Liver (tissue), 8 donors: ENCODE measurements at regions not wholly inside any gene's neighbourhood (a gene's known extent, or its start where the extent isn't known, plus 50 kb on each side); places are given as distances from the start of the nearest gene placed in this dataset.

Source experiments
- DNase-seq: peaks from one replicate; pipeline ENCODE4 v3.0.0-alpha.2; 2017; ENCODE audit warnings: low spot score
- H3K27ac ChIP-seq, 2 donors: one replicate each; pipeline ENCODE4 v1.7.0; 2013; ENCODE audit warnings: inconsistent platforms in 2 of 2, low read length in 2 of 2, control low read depth in 1 of 2, low read depth in 1 of 2, mild to moderate bottlenecking in 1 of 2
- H3K27me3 ChIP-seq, 4 donors: one replicate each; pipeline versions ENCODE4 v1.6.1 to v1.7.0; 2013; ENCODE audit warnings: low read length in 3 of 4, inconsistent platforms in 1 of 4, mild to moderate bottlenecking in 1 of 4, moderate library complexity in 1 of 4; ENCODE audit not compliant: control insufficient read depth in 4 of 4, insufficient read depth in 4 of 4
- H3K36me3 ChIP-seq, 4 donors: one replicate each; pipeline versions ENCODE4 v1.6.1 to v1.7.0; 2013; ENCODE audit warnings: low read length in 3 of 4, mild to moderate bottlenecking in 3 of 4, low read depth in 1 of 4, moderate library complexity in 1 of 4; ENCODE audit not compliant: control insufficient read depth in 4 of 4, insufficient read depth in 3 of 4
- H3K4me1 ChIP-seq, 4 donors: one replicate each; pipeline versions ENCODE4 v1.6.1 to v1.7.0; 2013; ENCODE audit warnings: low read length in 3 of 4, mild to moderate bottlenecking in 3 of 4, moderate library complexity in 1 of 4; ENCODE audit not compliant: control insufficient read depth in 4 of 4, insufficient read depth in 4 of 4
- H3K4me3 ChIP-seq, 3 donors: one replicate each; pipeline versions ENCODE4 v1.6.1 to v1.7.0; 2013; ENCODE audit warnings: low read length in 3 of 3, control low read depth in 1 of 3, low read depth in 1 of 3, mild to moderate bottlenecking in 1 of 3
- H3K9ac ChIP-seq, 2 donors: one replicate each; pipeline ENCODE4 v1.7.0; 2013; ENCODE audit warnings: low read length in 2 of 2, mild to moderate bottlenecking in 2 of 2, moderate library complexity in 2 of 2, control low read depth in 1 of 2, low read depth in 1 of 2
- H3K9me3 ChIP-seq, 4 donors: one replicate each; pipeline versions ENCODE4 v1.6.1 to v1.7.0; 2013; ENCODE audit warnings: low read length in 3 of 4; ENCODE audit not compliant: control insufficient read depth in 4 of 4
- EGR1 ChIP-seq, 2 donors: IDR thresholded peaks; 2 replicates each; pipeline ENCODE4 v1.6.1; 2016 to 2018; ENCODE audit warnings: antibody characterized with exemption in 2 of 2, low read depth in 2 of 2
- FOXA1 ChIP-seq: IDR thresholded peaks from 2 replicates; pipeline ENCODE4 v1.6.1; 2016; ENCODE audit warnings: antibody characterized with exemption
- FOXA2 ChIP-seq: IDR thresholded peaks from 2 replicates; pipeline ENCODE4 v1.6.1; 2016; ENCODE audit warnings: antibody characterized with exemption
- GABPA ChIP-seq, 2 donors: IDR thresholded peaks in 1 of 2; conservative IDR thresholded peaks in 1 of 2; 2 replicates each; pipeline ENCODE4 v1.6.1; 2016; ENCODE audit warnings: antibody characterized with exemption in 2 of 2, mild to moderate bottlenecking in 1 of 2, moderate library complexity in 1 of 2
- HNF4A ChIP-seq, 2 donors: conservative IDR thresholded peaks; 2 replicates each; pipeline ENCODE4 v1.6.1; 2016; ENCODE audit warnings: antibody characterized with exemption in 2 of 2, mild to moderate bottlenecking in 2 of 2
- HNF4G ChIP-seq: IDR thresholded peaks from 2 replicates; pipeline ENCODE4 v1.6.1; 2016; ENCODE audit warnings: antibody characterized with exemption
- JUND ChIP-seq, 2 donors: IDR thresholded peaks; 2 replicates each; pipeline ENCODE4 v1.6.1; 2016; ENCODE audit warnings: antibody characterized with exemption in 2 of 2
- NR2F2 ChIP-seq: IDR thresholded peaks from 2 replicates; pipeline ENCODE4 v1.6.1; 2016; ENCODE audit warnings: antibody characterized with exemption
- RAD21 ChIP-seq, 2 donors: IDR thresholded peaks; 2 replicates each; pipeline ENCODE4 v1.6.1; 2016; ENCODE audit warnings: antibody characterized with exemption in 2 of 2, mild to moderate bottlenecking in 2 of 2
- RXRA ChIP-seq, 2 donors: IDR thresholded peaks; 2 replicates each; pipeline ENCODE4 v1.6.1; 2017 to 2018; ENCODE audit warnings: antibody characterized with exemption in 2 of 2, mild to moderate bottlenecking in 1 of 2
- SP1 ChIP-seq: IDR thresholded peaks from 2 replicates; pipeline ENCODE4 v1.6.1; 2018; ENCODE audit warnings: antibody characterized with exemption, mild to moderate bottlenecking
- TAF1 ChIP-seq: conservative IDR thresholded peaks from 2 replicates; pipeline ENCODE4 v1.6.1; 2016; ENCODE audit warnings: antibody characterized with exemption, mild to moderate bottlenecking
- YY1 ChIP-seq: IDR thresholded peaks from 2 replicates; pipeline ENCODE4 v1.6.1; 2016; ENCODE audit warnings: antibody characterized with exemption, mild to moderate bottlenecking
- WGBS: extraction: QIAGEN DNeasy Blood & Tissue Kit; methylation state at CpG from one replicate; pipeline ENCODE4 v1.1.7; 2013; 5-methylcytosine and 5-hydroxymethylcytosine counted together
- TF ChIP-seq, protein P1 (sequence below): IDR thresholded peaks from 2 replicates; pipeline ENCODE4 v1.6.1; 2016; ENCODE audit warnings: antibody characterized with exemption
- TF ChIP-seq, protein P2 (sequence below): IDR thresholded peaks from 2 replicates; pipeline ENCODE4 v1.6.1; 2016; ENCODE audit warnings: antibody characterized with exemption
- TF ChIP-seq, protein P3 (sequence below): IDR thresholded peaks from 2 replicates; pipeline ENCODE4 v1.6.1; 2016; ENCODE audit warnings: antibody characterized with exemption
- TF ChIP-seq, protein P4 (sequence below): IDR thresholded peaks from 2 replicates; pipeline ENCODE4 v1.6.1; 2016; ENCODE audit warnings: antibody characterized with exemption, mild to moderate bottlenecking
- TF ChIP-seq, protein P5 (sequence below): fragments of 150-350 bp; IDR thresholded peaks from 2 replicates; pipeline ENCODE4 v1.5.1; 2017; ENCODE audit warnings: improper control_type of control experiment, low read depth, low read length; ENCODE audit not compliant: missing input control
- donor health status: healthy.
- donor health status: healthy.
- donor health status: healthy.
- donor health status: healthy.
- donor health status: healthy.

DNA sequence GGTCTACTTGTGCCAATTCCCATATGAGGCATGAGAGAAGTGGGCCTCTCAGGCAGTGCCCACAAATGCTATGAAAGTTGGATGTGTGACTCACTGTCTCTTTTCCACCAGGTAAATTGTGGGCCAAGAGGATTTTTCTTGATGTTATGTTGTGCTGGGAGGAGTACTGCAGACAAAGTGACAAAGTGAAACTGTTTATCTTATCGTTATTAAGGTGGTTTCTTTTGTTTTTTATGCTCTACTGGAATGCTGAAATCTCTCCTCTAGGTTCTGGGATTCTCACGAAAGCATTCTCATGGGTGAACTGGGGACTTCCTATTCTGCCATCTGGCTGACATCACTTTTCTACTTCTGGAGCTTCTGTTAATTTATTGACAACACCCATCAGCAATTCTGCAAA, 919.6 kb upstream of the EPHA6 start:
- no peak overlapping the region for H3K4me3 ChIP-seq
- no peak overlapping the region for H3K27ac ChIP-seq
- no peaks in the 10 kb centered on the region for H3K4me1 ChIP-seq
- H3K36me3 ChIP-seq, result no peaks in the 10 kb centered on the region
- no peaks in the 10 kb centered on the region for H3K27me3 ChIP-seq
- WGBS, result 62% methylated on average over 2 of the region's 2 CpGs
- DNase-seq, result no peak
- no peak for TF ChIP-seq RAD21 (IDR thresholded peaks at IDR 0.05)
- no peak for TF ChIP-seq FOXA1
- no peak for TF ChIP-seq JUND (IDR thresholded peaks at IDR 0.05)
- TF ChIP-seq GABPA (IDR thresholded peaks at IDR 0.05 in 1 of 2, conservative IDR thresholded peaks at IDR 0.05 in 1 of 2), result no peak
- TF ChIP-seq, protein P1, sequence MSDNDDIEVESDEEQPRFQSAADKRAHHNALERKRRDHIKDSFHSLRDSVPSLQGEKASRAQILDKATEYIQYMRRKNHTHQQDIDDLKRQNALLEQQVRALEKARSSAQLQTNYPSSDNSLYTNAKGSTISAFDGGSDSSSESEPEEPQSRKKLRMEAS, result no peak
- TF ChIP-seq, protein P2, sequence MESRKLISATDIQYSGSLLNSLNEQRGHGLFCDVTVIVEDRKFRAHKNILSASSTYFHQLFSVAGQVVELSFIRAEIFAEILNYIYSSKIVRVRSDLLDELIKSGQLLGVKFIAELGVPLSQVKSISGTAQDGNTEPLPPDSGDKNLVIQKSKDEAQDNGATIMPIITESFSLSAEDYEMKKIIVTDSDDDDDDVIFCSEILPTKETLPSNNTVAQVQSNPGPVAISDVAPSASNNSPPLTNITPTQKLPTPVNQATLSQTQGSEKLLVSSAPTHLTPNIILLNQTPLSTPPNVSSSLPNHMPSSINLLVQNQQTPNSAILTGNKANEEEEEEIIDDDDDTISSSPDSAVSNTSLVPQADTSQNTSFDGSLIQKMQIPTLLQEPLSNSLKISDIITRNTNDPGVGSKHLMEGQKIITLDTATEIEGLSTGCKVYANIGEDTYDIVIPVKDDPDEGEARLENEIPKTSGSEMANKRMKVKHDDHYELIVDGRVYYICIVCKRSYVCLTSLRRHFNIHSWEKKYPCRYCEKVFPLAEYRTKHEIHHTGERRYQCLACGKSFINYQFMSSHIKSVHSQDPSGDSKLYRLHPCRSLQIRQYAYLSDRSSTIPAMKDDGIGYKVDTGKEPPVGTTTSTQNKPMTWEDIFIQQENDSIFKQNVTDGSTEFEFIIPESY, result no peak
- TF ChIP-seq, protein P3, sequence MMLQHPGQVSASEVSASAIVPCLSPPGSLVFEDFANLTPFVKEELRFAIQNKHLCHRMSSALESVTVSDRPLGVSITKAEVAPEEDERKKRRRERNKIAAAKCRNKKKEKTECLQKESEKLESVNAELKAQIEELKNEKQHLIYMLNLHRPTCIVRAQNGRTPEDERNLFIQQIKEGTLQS, result no peak
- no peak for TF ChIP-seq RXRA (IDR thresholded peaks at IDR 0.05)
- TF ChIP-seq HNF4G, result no peak
- TF ChIP-seq YY1, result no peak
- TF ChIP-seq FOXA2, result no peak
- TF ChIP-seq, protein P4, sequence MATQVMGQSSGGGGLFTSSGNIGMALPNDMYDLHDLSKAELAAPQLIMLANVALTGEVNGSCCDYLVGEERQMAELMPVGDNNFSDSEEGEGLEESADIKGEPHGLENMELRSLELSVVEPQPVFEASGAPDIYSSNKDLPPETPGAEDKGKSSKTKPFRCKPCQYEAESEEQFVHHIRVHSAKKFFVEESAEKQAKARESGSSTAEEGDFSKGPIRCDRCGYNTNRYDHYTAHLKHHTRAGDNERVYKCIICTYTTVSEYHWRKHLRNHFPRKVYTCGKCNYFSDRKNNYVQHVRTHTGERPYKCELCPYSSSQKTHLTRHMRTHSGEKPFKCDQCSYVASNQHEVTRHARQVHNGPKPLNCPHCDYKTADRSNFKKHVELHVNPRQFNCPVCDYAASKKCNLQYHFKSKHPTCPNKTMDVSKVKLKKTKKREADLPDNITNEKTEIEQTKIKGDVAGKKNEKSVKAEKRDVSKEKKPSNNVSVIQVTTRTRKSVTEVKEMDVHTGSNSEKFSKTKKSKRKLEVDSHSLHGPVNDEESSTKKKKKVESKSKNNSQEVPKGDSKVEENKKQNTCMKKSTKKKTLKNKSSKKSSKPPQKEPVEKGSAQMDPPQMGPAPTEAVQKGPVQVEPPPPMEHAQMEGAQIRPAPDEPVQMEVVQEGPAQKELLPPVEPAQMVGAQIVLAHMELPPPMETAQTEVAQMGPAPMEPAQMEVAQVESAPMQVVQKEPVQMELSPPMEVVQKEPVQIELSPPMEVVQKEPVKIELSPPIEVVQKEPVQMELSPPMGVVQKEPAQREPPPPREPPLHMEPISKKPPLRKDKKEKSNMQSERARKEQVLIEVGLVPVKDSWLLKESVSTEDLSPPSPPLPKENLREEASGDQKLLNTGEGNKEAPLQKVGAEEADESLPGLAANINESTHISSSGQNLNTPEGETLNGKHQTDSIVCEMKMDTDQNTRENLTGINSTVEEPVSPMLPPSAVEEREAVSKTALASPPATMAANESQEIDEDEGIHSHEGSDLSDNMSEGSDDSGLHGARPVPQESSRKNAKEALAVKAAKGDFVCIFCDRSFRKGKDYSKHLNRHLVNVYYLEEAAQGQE, result no peak
- TF ChIP-seq EGR1 (IDR thresholded peaks at IDR 0.05; ENCODE audit: low read depth in 2 of 2), result no peak
- TF ChIP-seq, protein P5, sequence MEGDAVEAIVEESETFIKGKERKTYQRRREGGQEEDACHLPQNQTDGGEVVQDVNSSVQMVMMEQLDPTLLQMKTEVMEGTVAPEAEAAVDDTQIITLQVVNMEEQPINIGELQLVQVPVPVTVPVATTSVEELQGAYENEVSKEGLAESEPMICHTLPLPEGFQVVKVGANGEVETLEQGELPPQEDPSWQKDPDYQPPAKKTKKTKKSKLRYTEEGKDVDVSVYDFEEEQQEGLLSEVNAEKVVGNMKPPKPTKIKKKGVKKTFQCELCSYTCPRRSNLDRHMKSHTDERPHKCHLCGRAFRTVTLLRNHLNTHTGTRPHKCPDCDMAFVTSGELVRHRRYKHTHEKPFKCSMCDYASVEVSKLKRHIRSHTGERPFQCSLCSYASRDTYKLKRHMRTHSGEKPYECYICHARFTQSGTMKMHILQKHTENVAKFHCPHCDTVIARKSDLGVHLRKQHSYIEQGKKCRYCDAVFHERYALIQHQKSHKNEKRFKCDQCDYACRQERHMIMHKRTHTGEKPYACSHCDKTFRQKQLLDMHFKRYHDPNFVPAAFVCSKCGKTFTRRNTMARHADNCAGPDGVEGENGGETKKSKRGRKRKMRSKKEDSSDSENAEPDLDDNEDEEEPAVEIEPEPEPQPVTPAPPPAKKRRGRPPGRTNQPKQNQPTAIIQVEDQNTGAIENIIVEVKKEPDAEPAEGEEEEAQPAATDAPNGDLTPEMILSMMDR, result no peak
- no peak for TF ChIP-seq TAF1
- no peak for TF ChIP-seq SP1
- no peak for TF ChIP-seq HNF4A (conservative IDR thresholded peaks at IDR 0.05)
- no peak for TF ChIP-seq NR2F2
- peaks cover 0 to 2% (median 0%) of the 10 kb centered on the region in 4 donors for H3K9me3 ChIP-seq
- H3K9ac ChIP-seq, result no peak overlapping the region
